H1 (cell line): ENCODE measurements at regions not wholly inside any gene's neighbourhood (a gene's known extent, or its start where the extent isn't known, plus 50 kb on each side); places are given as distances from the start of the nearest gene placed in this dataset.

Experiments used
- CTCF ChIA-PET: fragments of 300-600 bp; sonication (Branson Sonifier 250); formaldehyde crosslinking; loops from one replicate; lab custom pipeline; 2021; ENCODE audit not compliant: partially characterized antibody; lab: Charles Lee
- POLR2A ChIA-PET: fragments of 300-600 bp; sonication (Branson Sonifier 250); formaldehyde crosslinking; loops from one replicate; lab custom pipeline; 2021; ENCODE audit warnings: inconsistent platforms; ENCODE audit not compliant: partially characterized antibody; lab: Charles Lee
- DNase-seq, 2 experiments: peaks; one replicate each; pipeline versions ENCODE4 v3.0.0 to v3.0.0-alpha.2; 2010 to 2022; ENCODE audit warnings: low spot score in 2 of 2, low read depth in 1 of 2, mixed read lengths in 1 of 2
- FAIRE-seq: peaks from 2 replicates; lab custom pipeline; 2011; peaks lifted over from hg19 to GRCh38; lab: Jason Lieb, UNC
- H2AFZ ChIP-seq: 2 replicates; pipeline ENCODE4 v1.8.1; 2012; ENCODE audit warnings: low read length, inconsistent platforms
- H2AK5ac ChIP-seq: 2 replicates; pipeline ENCODE4 v1.6.1; 2013; ENCODE audit warnings: low read depth, low read length
- H2BK120ac ChIP-seq: replicated peaks from 2 replicates; pipeline ENCODE3; 2013; ENCODE audit warnings: low read depth, low read length, inconsistent platforms
- H2BK12ac ChIP-seq: 2 replicates; pipeline ENCODE4 v1.6.1; 2013; ENCODE audit warnings: low read depth, low read length
- H2BK15ac ChIP-seq: 2 replicates; pipeline ENCODE4 v1.6.1; 2013; ENCODE audit warnings: low read length
- H2BK20ac ChIP-seq: 2 replicates; pipeline ENCODE4 v1.6.1; 2013; ENCODE audit warnings: low read length
- H2BK5ac ChIP-seq: 2 replicates; pipeline ENCODE4 v1.6.1; 2013; ENCODE audit warnings: low read depth, low read length
- H3K14ac ChIP-seq: 2 replicates; pipeline ENCODE4 v1.6.1; 2013; ENCODE audit warnings: inconsistent platforms; ENCODE audit not compliant: insufficient read length
- H3K18ac ChIP-seq: 2 replicates; pipeline ENCODE4 v1.6.1; 2013; ENCODE audit warnings: low read length; ENCODE audit errors: extremely low read depth
- H3K23ac ChIP-seq: 2 replicates; pipeline ENCODE4 v1.6.1; 2013; ENCODE audit warnings: inconsistent platforms; ENCODE audit not compliant: insufficient read length
- H3K23me2 ChIP-seq: 2 replicates; pipeline ENCODE4 v1.6.1; 2013; ENCODE audit warnings: low read depth, low read length
- H3K27ac ChIP-seq: 2 replicates; pipeline ENCODE4 v1.6.1; 2011; ENCODE audit warnings: low read depth, low read length, inconsistent platforms
- H3K27me3 ChIP-seq, 4 experiments: replicated peaks in 1 of 4; 1 replicate in 1 of 4; 2 replicates in 3 of 4; pipeline versions ENCODE4 v1.6.1 to v1.8.1; 2011 to 2013; ENCODE audit warnings: low read length in 3 of 4, mild to moderate bottlenecking in 3 of 4, inconsistent platforms in 2 of 4, mixed read lengths in 2 of 4, moderate library complexity in 1 of 4; ENCODE audit not compliant: control insufficient read depth in 3 of 4, insufficient read depth in 3 of 4; ENCODE audit errors: extremely low read depth in 1 of 4
- H3K36me3 ChIP-seq, 4 experiments: 2 replicates each; pipeline versions ENCODE4 v1.6.1 to v1.8.1; 2011 to 2013; ENCODE audit warnings: mild to moderate bottlenecking in 4 of 4, low read length in 3 of 4, moderate library complexity in 2 of 4, control low read depth in 1 of 4, inconsistent platforms in 1 of 4; ENCODE audit not compliant: insufficient read depth in 4 of 4, control insufficient read depth in 2 of 4
- H3K4ac ChIP-seq: replicated peaks from 2 replicates; pipeline ENCODE3; 2013; ENCODE audit warnings: low read length, low read depth, mixed read lengths, inconsistent platforms; ENCODE audit not compliant: insufficient read length
- H3K4me1 ChIP-seq, 4 experiments: replicated peaks in 1 of 4; 1 replicate in 1 of 4; 2 replicates in 3 of 4; pipeline versions ENCODE4 v1.6.1 to v1.8.1; 2011 to 2013; ENCODE audit warnings: low read length in 3 of 4, inconsistent platforms in 2 of 4, mixed read lengths in 1 of 4; ENCODE audit not compliant: insufficient read depth in 4 of 4, control insufficient read depth in 3 of 4
- H3K4me2 ChIP-seq, 2 experiments: 2 replicates each; pipeline versions ENCODE4 v1.6.1 to v1.8.1; 2011 to 2013; ENCODE audit warnings: low read depth in 2 of 2, low read length in 2 of 2, control low read depth in 1 of 2, inconsistent platforms in 1 of 2, mild to moderate bottlenecking in 1 of 2; ENCODE audit not compliant: insufficient read depth in 1 of 2
- H3K4me3 ChIP-seq, 4 experiments: fragments of 200-600, 300-600 bp in 1 of 4; sonication (generic), shearing (Covaris generic), sonication (Bioruptor Twin) in 1 of 4; 2 replicates each; pipeline versions ENCODE4 v1.5.1 to v1.8.1; 2011 to 2016; ENCODE audit warnings: low read length in 4 of 4, low read depth in 3 of 4, control low read depth in 2 of 4, inconsistent platforms in 2 of 4, mild to moderate bottlenecking in 2 of 4, mixed read lengths in 1 of 4, moderate library complexity in 1 of 4; ENCODE audit not compliant: insufficient read depth in 2 of 4; ENCODE audit errors: extremely low read depth in 1 of 4
- H3K56ac ChIP-seq: replicated peaks from 2 replicates; pipeline ENCODE3; 2013; ENCODE audit warnings: low read depth, mild to moderate bottlenecking, mixed read lengths, low read length, inconsistent platforms; ENCODE audit not compliant: insufficient read length
- H3K79me1 ChIP-seq: 2 replicates; pipeline ENCODE4 v1.6.1; 2013; ENCODE audit warnings: low read depth, low read length, control low read depth
- H3K79me2 ChIP-seq, 2 experiments: 2 replicates each; pipeline versions ENCODE4 v1.6.1 to v1.8.1; 2012 to 2013; ENCODE audit warnings: low read length in 2 of 2, mild to moderate bottlenecking in 2 of 2, inconsistent platforms in 1 of 2; ENCODE audit not compliant: insufficient read depth in 2 of 2, control insufficient read depth in 1 of 2
- H3K9ac ChIP-seq, 4 experiments: replicated peaks in 1 of 4; 1 replicate in 1 of 4; 2 replicates in 3 of 4; pipeline versions ENCODE4 v1.6.1 to v1.8.1; 2011 to 2013; ENCODE audit warnings: low read depth in 3 of 4, low read length in 3 of 4, control low read depth in 2 of 4, mild to moderate bottlenecking in 2 of 4, moderate library complexity in 2 of 4, inconsistent platforms in 1 of 4; ENCODE audit errors: extremely low read depth in 1 of 4
- H3K9me3 ChIP-seq, 2 experiments: 2 replicates each; pipeline versions ENCODE4 v1.6.1 to v1.8.1; 2012 to 2013; ENCODE audit warnings: mild to moderate bottlenecking in 2 of 2, moderate library complexity in 2 of 2, control low read depth in 1 of 2, inconsistent platforms in 1 of 2, low read depth in 1 of 2, low read length in 1 of 2, mixed read lengths in 1 of 2; ENCODE audit not compliant: insufficient read depth in 2 of 2
- H4K20me1 ChIP-seq, 2 experiments: replicated peaks in 1 of 2; 2 replicates each; pipeline versions ENCODE3 to v1.8.1; 2011 to 2013; ENCODE audit warnings: inconsistent platforms in 2 of 2, low read length in 2 of 2, mild to moderate bottlenecking in 1 of 2; ENCODE audit not compliant: insufficient read depth in 2 of 2, control insufficient read depth in 1 of 2
- H4K5ac ChIP-seq: 2 replicates; pipeline ENCODE4 v1.6.1; 2013; ENCODE audit warnings: low read length, low read depth, mixed read lengths, inconsistent platforms; ENCODE audit not compliant: insufficient read length
- H4K8ac ChIP-seq: 2 replicates; pipeline ENCODE4 v1.8.0; 2013; ENCODE audit warnings: mild to moderate bottlenecking, moderate library complexity, low read length, inconsistent platforms; ENCODE audit not compliant: insufficient read depth; ENCODE audit errors: extremely low read depth
- H4K91ac ChIP-seq: replicated peaks from 2 replicates; pipeline ENCODE3; 2013; ENCODE audit warnings: low read length, mixed read lengths, inconsistent platforms; ENCODE audit not compliant: insufficient read length
- ATF3 ChIP-seq: IDR thresholded peaks from 2 replicates; pipeline ENCODE4 v1.6.1; 2011; ENCODE audit warnings: low read depth, mild to moderate bottlenecking, low read length; ENCODE audit not compliant: insufficient read depth
- CREB1 ChIP-seq: IDR thresholded peaks from 2 replicates; pipeline ENCODE4 v1.6.1; 2012; ENCODE audit warnings: inconsistent platforms
- EP300 ChIP-seq, 2 experiments: IDR thresholded peaks; 1 replicate in 1 of 2; 2 replicates in 1 of 2; pipeline ENCODE4 v1.6.1; 2011 to 2012; ENCODE audit warnings: low read depth in 2 of 2, low read length in 2 of 2, mild to moderate bottlenecking in 2 of 2, borderline replicate concordance in 1 of 2, inconsistent platforms in 1 of 2, moderate library complexity in 1 of 2
- KDM5A ChIP-seq: fragments of 200-600 bp; IDR thresholded peaks from 2 replicates; pipeline ENCODE4 v1.7.1; 2012; ENCODE audit warnings: mild to moderate bottlenecking, low read length, inconsistent platforms, mixed read lengths
- MAFK ChIP-seq: IDR thresholded peaks from 2 replicates; pipeline ENCODE4 v1.6.1; 2012; ENCODE audit warnings: low read depth, mild to moderate bottlenecking, improper control_type of control experiment, low read length
- SP2 ChIP-seq: IDR thresholded peaks from 2 replicates; pipeline ENCODE4 v1.6.1; 2012; ENCODE audit warnings: mild to moderate bottlenecking, low read length, inconsistent platforms
- SUZ12 ChIP-seq: fragments of 200-600 bp; sonication (generic); IDR thresholded peaks from 2 replicates; pipeline ENCODE4 v1.6.1; 2012; ENCODE audit warnings: mild to moderate bottlenecking, inconsistent platforms, low read length, moderate library complexity, mixed read lengths
- WGBS, 2 experiments: shearing (Covaris generic) in 1 of 2; methylation state at CpG; one replicate each; pipeline versions ENCODE4 v1.1.6 to v1.1.7; 2013 to 2015; ENCODE audit warnings: low lambda C conversion rate in 2 of 2, mixed read lengths in 2 of 2, inconsistent platforms in 1 of 2, low coverage in 1 of 2, missing lambda C conversion rate in 1 of 2; ENCODE audit not compliant: insufficient replicate concordance in 2 of 2, insufficient coverage in 1 of 2, insufficient read length in 1 of 2; ENCODE audit errors: extremely low coverage in 1 of 2, missing lambda C conversion rate in 1 of 2; 5-methylcytosine and 5-hydroxymethylcytosine counted together

- no peak overlapping the region for H3K4ac ChIP-seq
- no peak overlapping the region for H4K8ac ChIP-seq
- 94% methylated on average over 5 of the region's 5 CpGs; no CpG with 5 or more reads in 1 of the 2 experiments for WGBS, 2 experiments
- H3K23me2 ChIP-seq = no peaks in the 10 kb centered on the region
- FAIRE-seq (no peak), DNase-seq (no peak)
- no peaks in the 10 kb centered on the region for H3K36me3 ChIP-seq
- no peaks in the 10 kb centered on the region for H4K20me1 ChIP-seq
- H3K4me3 ChIP-seq = no peak overlapping the region
- H2BK120ac ChIP-seq = no peak overlapping the region
- H3K79me2 ChIP-seq = no peaks in the 10 kb centered on the region
- no peak overlapping the region for H3K23ac ChIP-seq
- no peak overlapping the region for H2BK20ac ChIP-seq
- no peaks in the 10 kb centered on the region for H3K4me1 ChIP-seq
- H4K5ac ChIP-seq = no peak overlapping the region
- no peak overlapping the region for H3K14ac ChIP-seq
- H3K27me3 ChIP-seq = no peaks in the 10 kb centered on the region
- H3K27ac ChIP-seq = no peak overlapping the region
- no peak overlapping the region for H3K4me2 ChIP-seq
- no peak overlapping the region for H2AK5ac ChIP-seq
- no peak overlapping the region for H2BK15ac ChIP-seq
- H3K56ac ChIP-seq = no peak overlapping the region
- no peak overlapping the region for H2AFZ ChIP-seq
- H4K91ac ChIP-seq = no peak overlapping the region
- H2BK12ac ChIP-seq = no peak overlapping the region
- H3K18ac ChIP-seq = no peak overlapping the region
- no peak overlapping the region for H3K9ac ChIP-seq
- ChIA-PET CTCF (no interaction called here), POLR2A (no interaction called here)
- H3K9me3 ChIP-seq = no peaks in the 10 kb centered on the region
- no peaks in the 10 kb centered on the region for H3K79me1 ChIP-seq
- H2BK5ac ChIP-seq = no peak overlapping the region
- no peak for TF ChIP-seq EP300 (IDR thresholded peaks at IDR 0.05; ENCODE audit: borderline replicate concordance in 1 of 2, low read depth in 2 of 2, low read length in 2 of 2)
- TF ChIP-seq KDM5A = no peak
- TF ChIP-seq SUZ12 = no peak
- TF ChIP-seq SP2 = no peak
- no peak for TF ChIP-seq MAFK
- no peak for TF ChIP-seq CREB1
- no peak for TF ChIP-seq ATF3
These were observed 82.2 kb upstream of the RFX3 start for GRCh38 chr9:3608011-3608410.
